Liver (tissue), 8 donors: ENCODE measurements at regions not wholly inside any gene's neighbourhood (a gene's known extent, or its start where the extent isn't known, plus 50 kb on each side); places are given as distances from the start of the nearest gene placed in this dataset.

ENCODE experiments used
- DNase-seq: peaks from one replicate; pipeline ENCODE4 v3.0.0-alpha.2; 2017; ENCODE audit warnings: low spot score
- H3K27ac ChIP-seq, 2 donors: one replicate each; pipeline ENCODE4 v1.7.0; 2013; ENCODE audit warnings: inconsistent platforms in 2 of 2, low read length in 2 of 2, control low read depth in 1 of 2, low read depth in 1 of 2, mild to moderate bottlenecking in 1 of 2
- H3K27me3 ChIP-seq, 4 donors: one replicate each; pipeline versions ENCODE4 v1.6.1 to v1.7.0; 2013; ENCODE audit warnings: low read length in 3 of 4, inconsistent platforms in 1 of 4, mild to moderate bottlenecking in 1 of 4, moderate library complexity in 1 of 4; ENCODE audit not compliant: control insufficient read depth in 4 of 4, insufficient read depth in 4 of 4
- H3K36me3 ChIP-seq, 4 donors: one replicate each; pipeline versions ENCODE4 v1.6.1 to v1.7.0; 2013; ENCODE audit warnings: low read length in 3 of 4, mild to moderate bottlenecking in 3 of 4, low read depth in 1 of 4, moderate library complexity in 1 of 4; ENCODE audit not compliant: control insufficient read depth in 4 of 4, insufficient read depth in 3 of 4
- H3K4me1 ChIP-seq, 4 donors: one replicate each; pipeline versions ENCODE4 v1.6.1 to v1.7.0; 2013; ENCODE audit warnings: low read length in 3 of 4, mild to moderate bottlenecking in 3 of 4, moderate library complexity in 1 of 4; ENCODE audit not compliant: control insufficient read depth in 4 of 4, insufficient read depth in 4 of 4
- H3K4me3 ChIP-seq, 3 donors: one replicate each; pipeline versions ENCODE4 v1.6.1 to v1.7.0; 2013; ENCODE audit warnings: low read length in 3 of 3, control low read depth in 1 of 3, low read depth in 1 of 3, mild to moderate bottlenecking in 1 of 3
- H3K9ac ChIP-seq, 2 donors: one replicate each; pipeline ENCODE4 v1.7.0; 2013; ENCODE audit warnings: low read length in 2 of 2, mild to moderate bottlenecking in 2 of 2, moderate library complexity in 2 of 2, control low read depth in 1 of 2, low read depth in 1 of 2
- H3K9me3 ChIP-seq, 4 donors: one replicate each; pipeline versions ENCODE4 v1.6.1 to v1.7.0; 2013; ENCODE audit warnings: low read length in 3 of 4; ENCODE audit not compliant: control insufficient read depth in 4 of 4
- EGR1 ChIP-seq, 2 donors: IDR thresholded peaks; 2 replicates each; pipeline ENCODE4 v1.6.1; 2016 to 2018; ENCODE audit warnings: antibody characterized with exemption in 2 of 2, low read depth in 2 of 2
- FOXA1 ChIP-seq: IDR thresholded peaks from 2 replicates; pipeline ENCODE4 v1.6.1; 2016; ENCODE audit warnings: antibody characterized with exemption
- FOXA2 ChIP-seq: IDR thresholded peaks from 2 replicates; pipeline ENCODE4 v1.6.1; 2016; ENCODE audit warnings: antibody characterized with exemption
- GABPA ChIP-seq, 2 donors: IDR thresholded peaks in 1 of 2; conservative IDR thresholded peaks in 1 of 2; 2 replicates each; pipeline ENCODE4 v1.6.1; 2016; ENCODE audit warnings: antibody characterized with exemption in 2 of 2, mild to moderate bottlenecking in 1 of 2, moderate library complexity in 1 of 2
- HNF4A ChIP-seq, 2 donors: conservative IDR thresholded peaks; 2 replicates each; pipeline ENCODE4 v1.6.1; 2016; ENCODE audit warnings: antibody characterized with exemption in 2 of 2, mild to moderate bottlenecking in 2 of 2
- HNF4G ChIP-seq: IDR thresholded peaks from 2 replicates; pipeline ENCODE4 v1.6.1; 2016; ENCODE audit warnings: antibody characterized with exemption
- JUND ChIP-seq, 2 donors: IDR thresholded peaks; 2 replicates each; pipeline ENCODE4 v1.6.1; 2016; ENCODE audit warnings: antibody characterized with exemption in 2 of 2
- NR2F2 ChIP-seq: IDR thresholded peaks from 2 replicates; pipeline ENCODE4 v1.6.1; 2016; ENCODE audit warnings: antibody characterized with exemption
- RAD21 ChIP-seq, 2 donors: IDR thresholded peaks; 2 replicates each; pipeline ENCODE4 v1.6.1; 2016; ENCODE audit warnings: antibody characterized with exemption in 2 of 2, mild to moderate bottlenecking in 2 of 2
- RXRA ChIP-seq, 2 donors: IDR thresholded peaks; 2 replicates each; pipeline ENCODE4 v1.6.1; 2017 to 2018; ENCODE audit warnings: antibody characterized with exemption in 2 of 2, mild to moderate bottlenecking in 1 of 2
- SP1 ChIP-seq: IDR thresholded peaks from 2 replicates; pipeline ENCODE4 v1.6.1; 2018; ENCODE audit warnings: antibody characterized with exemption, mild to moderate bottlenecking
- TAF1 ChIP-seq: conservative IDR thresholded peaks from 2 replicates; pipeline ENCODE4 v1.6.1; 2016; ENCODE audit warnings: antibody characterized with exemption, mild to moderate bottlenecking
- YY1 ChIP-seq: IDR thresholded peaks from 2 replicates; pipeline ENCODE4 v1.6.1; 2016; ENCODE audit warnings: antibody characterized with exemption, mild to moderate bottlenecking
- WGBS: extraction: QIAGEN DNeasy Blood & Tissue Kit; methylation state at CpG from one replicate; pipeline ENCODE4 v1.1.7; 2013; 5-methylcytosine and 5-hydroxymethylcytosine counted together
- TF ChIP-seq, protein P1 (sequence below): fragments of 150-350 bp; IDR thresholded peaks from 2 replicates; pipeline ENCODE4 v1.5.1; 2017; ENCODE audit warnings: improper control_type of control experiment, low read depth, low read length; ENCODE audit not compliant: missing input control
- TF ChIP-seq, protein P2 (sequence below): IDR thresholded peaks from 2 replicates; pipeline ENCODE4 v1.6.1; 2016; ENCODE audit warnings: antibody characterized with exemption
- TF ChIP-seq, protein P3 (sequence below): IDR thresholded peaks from 2 replicates; pipeline ENCODE4 v1.6.1; 2016; ENCODE audit warnings: antibody characterized with exemption, mild to moderate bottlenecking
- donor health status: healthy.
- donor health status: healthy.
- donor health status: healthy.
- donor health status: healthy.
- donor health status: healthy.

DNA sequence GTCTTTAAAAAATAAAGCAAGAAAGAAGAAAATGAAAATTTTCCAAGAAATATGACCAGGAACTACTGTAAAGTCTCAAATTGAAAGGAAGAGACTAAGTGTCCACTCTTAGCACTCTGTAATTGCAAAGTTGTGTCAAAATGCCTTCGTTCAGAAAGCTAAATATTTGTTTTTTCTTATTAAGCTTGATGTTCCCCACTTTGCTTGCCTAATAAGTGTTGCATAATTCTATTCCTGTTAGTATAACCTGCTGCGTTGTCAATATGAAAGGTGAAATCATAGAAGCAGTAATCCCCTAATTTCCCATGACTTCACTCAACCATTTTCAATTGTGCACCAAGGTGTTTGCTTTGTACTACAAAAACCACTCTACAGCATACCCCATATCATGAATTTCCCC, 442.9 kb upstream of the CTSO start:
- 35% methylated on average over 2 of the region's 2 CpGs for WGBS
- DNase-seq, result no peak
- peaks cover 0 to 3% (median 3%) of the 10 kb centered on the region in 4 donors for H3K4me1 ChIP-seq

DNA sequence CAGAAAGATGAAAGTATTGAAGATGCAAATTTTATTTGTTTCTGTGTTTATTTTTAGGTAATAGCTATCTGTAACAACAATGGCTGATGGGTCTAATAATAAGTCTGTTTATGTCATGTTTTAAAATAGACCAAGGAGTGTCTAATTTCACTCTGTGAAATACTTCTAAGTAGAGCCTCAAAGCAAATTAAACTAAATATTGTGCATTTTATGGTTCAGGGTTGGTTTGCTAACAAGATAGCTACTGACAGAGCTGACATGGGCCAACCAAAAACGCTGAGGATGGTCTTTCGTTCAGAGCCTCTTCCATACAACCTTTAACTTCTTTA, 437.6 kb upstream of the CTSO start:
- DNase-seq, result no peak
- H3K9ac ChIP-seq, result no peak overlapping the region
- no peaks in the 10 kb centered on the region for H3K36me3 ChIP-seq
- H3K9me3 ChIP-seq, result no peaks in the 10 kb centered on the region
- H3K27me3 ChIP-seq, result no peaks in the 10 kb centered on the region
- no peak for TF ChIP-seq TAF1
- no peak for TF ChIP-seq HNF4A (conservative IDR thresholded peaks at IDR 0.05)
- no peak for TF ChIP-seq NR2F2
- TF ChIP-seq, protein P1, sequence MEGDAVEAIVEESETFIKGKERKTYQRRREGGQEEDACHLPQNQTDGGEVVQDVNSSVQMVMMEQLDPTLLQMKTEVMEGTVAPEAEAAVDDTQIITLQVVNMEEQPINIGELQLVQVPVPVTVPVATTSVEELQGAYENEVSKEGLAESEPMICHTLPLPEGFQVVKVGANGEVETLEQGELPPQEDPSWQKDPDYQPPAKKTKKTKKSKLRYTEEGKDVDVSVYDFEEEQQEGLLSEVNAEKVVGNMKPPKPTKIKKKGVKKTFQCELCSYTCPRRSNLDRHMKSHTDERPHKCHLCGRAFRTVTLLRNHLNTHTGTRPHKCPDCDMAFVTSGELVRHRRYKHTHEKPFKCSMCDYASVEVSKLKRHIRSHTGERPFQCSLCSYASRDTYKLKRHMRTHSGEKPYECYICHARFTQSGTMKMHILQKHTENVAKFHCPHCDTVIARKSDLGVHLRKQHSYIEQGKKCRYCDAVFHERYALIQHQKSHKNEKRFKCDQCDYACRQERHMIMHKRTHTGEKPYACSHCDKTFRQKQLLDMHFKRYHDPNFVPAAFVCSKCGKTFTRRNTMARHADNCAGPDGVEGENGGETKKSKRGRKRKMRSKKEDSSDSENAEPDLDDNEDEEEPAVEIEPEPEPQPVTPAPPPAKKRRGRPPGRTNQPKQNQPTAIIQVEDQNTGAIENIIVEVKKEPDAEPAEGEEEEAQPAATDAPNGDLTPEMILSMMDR, result no peak
- no peak for TF ChIP-seq YY1
- TF ChIP-seq FOXA1, result no peak
- no peak for TF ChIP-seq EGR1 (IDR thresholded peaks at IDR 0.05; ENCODE audit: low read depth in 2 of 2)
- TF ChIP-seq RAD21 (IDR thresholded peaks at IDR 0.05), result no peak
- TF ChIP-seq, protein P2, sequence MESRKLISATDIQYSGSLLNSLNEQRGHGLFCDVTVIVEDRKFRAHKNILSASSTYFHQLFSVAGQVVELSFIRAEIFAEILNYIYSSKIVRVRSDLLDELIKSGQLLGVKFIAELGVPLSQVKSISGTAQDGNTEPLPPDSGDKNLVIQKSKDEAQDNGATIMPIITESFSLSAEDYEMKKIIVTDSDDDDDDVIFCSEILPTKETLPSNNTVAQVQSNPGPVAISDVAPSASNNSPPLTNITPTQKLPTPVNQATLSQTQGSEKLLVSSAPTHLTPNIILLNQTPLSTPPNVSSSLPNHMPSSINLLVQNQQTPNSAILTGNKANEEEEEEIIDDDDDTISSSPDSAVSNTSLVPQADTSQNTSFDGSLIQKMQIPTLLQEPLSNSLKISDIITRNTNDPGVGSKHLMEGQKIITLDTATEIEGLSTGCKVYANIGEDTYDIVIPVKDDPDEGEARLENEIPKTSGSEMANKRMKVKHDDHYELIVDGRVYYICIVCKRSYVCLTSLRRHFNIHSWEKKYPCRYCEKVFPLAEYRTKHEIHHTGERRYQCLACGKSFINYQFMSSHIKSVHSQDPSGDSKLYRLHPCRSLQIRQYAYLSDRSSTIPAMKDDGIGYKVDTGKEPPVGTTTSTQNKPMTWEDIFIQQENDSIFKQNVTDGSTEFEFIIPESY, result no peak
- TF ChIP-seq JUND (IDR thresholded peaks at IDR 0.05), result no peak
- TF ChIP-seq GABPA (IDR thresholded peaks at IDR 0.05 in 1 of 2, conservative IDR thresholded peaks at IDR 0.05 in 1 of 2), result no peak
- no peak overlapping the region for H3K27ac ChIP-seq
- peaks cover 0 to 3% (median 1%) of the 10 kb centered on the region in 4 donors for H3K4me1 ChIP-seq
- WGBS, result 76% methylated on average over 2 of the region's 2 CpGs
- H3K4me3 ChIP-seq, result no peak overlapping the region

More for the DNA sequence above, 442.9 kb upstream of the CTSO start:
- no peaks in the 10 kb centered on the region for H3K36me3 ChIP-seq
- H3K9ac ChIP-seq, result no peak overlapping the region
- H3K27ac ChIP-seq, result no peak overlapping the region
- no peaks in the 10 kb centered on the region for H3K27me3 ChIP-seq
- no peak overlapping the region for H3K4me3 ChIP-seq
- no peaks in the 10 kb centered on the region for H3K9me3 ChIP-seq
- TF ChIP-seq JUND (IDR thresholded peaks at IDR 0.05), result no peak
- TF ChIP-seq, protein P3, sequence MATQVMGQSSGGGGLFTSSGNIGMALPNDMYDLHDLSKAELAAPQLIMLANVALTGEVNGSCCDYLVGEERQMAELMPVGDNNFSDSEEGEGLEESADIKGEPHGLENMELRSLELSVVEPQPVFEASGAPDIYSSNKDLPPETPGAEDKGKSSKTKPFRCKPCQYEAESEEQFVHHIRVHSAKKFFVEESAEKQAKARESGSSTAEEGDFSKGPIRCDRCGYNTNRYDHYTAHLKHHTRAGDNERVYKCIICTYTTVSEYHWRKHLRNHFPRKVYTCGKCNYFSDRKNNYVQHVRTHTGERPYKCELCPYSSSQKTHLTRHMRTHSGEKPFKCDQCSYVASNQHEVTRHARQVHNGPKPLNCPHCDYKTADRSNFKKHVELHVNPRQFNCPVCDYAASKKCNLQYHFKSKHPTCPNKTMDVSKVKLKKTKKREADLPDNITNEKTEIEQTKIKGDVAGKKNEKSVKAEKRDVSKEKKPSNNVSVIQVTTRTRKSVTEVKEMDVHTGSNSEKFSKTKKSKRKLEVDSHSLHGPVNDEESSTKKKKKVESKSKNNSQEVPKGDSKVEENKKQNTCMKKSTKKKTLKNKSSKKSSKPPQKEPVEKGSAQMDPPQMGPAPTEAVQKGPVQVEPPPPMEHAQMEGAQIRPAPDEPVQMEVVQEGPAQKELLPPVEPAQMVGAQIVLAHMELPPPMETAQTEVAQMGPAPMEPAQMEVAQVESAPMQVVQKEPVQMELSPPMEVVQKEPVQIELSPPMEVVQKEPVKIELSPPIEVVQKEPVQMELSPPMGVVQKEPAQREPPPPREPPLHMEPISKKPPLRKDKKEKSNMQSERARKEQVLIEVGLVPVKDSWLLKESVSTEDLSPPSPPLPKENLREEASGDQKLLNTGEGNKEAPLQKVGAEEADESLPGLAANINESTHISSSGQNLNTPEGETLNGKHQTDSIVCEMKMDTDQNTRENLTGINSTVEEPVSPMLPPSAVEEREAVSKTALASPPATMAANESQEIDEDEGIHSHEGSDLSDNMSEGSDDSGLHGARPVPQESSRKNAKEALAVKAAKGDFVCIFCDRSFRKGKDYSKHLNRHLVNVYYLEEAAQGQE, result no peak
- no peak for TF ChIP-seq TAF1
- no peak for TF ChIP-seq SP1
- TF ChIP-seq, protein P2, result no peak
- peak in 1 of 2 donors; percentile 10 for TF ChIP-seq HNF4A (conservative IDR thresholded peaks at IDR 0.05)
- TF ChIP-seq RXRA (IDR thresholded peaks at IDR 0.05), result peak in 1 of 2 donors; percentile 16
- TF ChIP-seq, protein P1, result no peak
- no peak for TF ChIP-seq GABPA (IDR thresholded peaks at IDR 0.05 in 1 of 2, conservative IDR thresholded peaks at IDR 0.05 in 1 of 2)
- TF ChIP-seq EGR1 (IDR thresholded peaks at IDR 0.05; ENCODE audit: low read depth in 2 of 2), result no peak
- TF ChIP-seq FOXA1, result no peak
- peak; percentile 14 for TF ChIP-seq FOXA2
- peak; percentile 27 for TF ChIP-seq YY1
- no peak for TF ChIP-seq NR2F2
- no peak for TF ChIP-seq HNF4G
- TF ChIP-seq RAD21 (IDR thresholded peaks at IDR 0.05), result no peak
